Adrenal gland (tissue), 5 donors: ENCODE measurements at regions not wholly inside any gene's neighbourhood (a gene's known extent, or its start where the extent isn't known, plus 50 kb on each side); places are given as distances from the start of the nearest gene placed in this dataset.

Experiments used
- CTCF ChIP-seq, 6 experiments: fragments of 450-650 bp in 4 of 6; fragments of 200-600 bp in 2 of 6; sonication (generic) in 1 of 6; IDR thresholded peaks; 1 replicate in 5 of 6; 2 replicates in 1 of 6; pipeline versions ENCODE4 v1.5.1 to v1.8.0; 2016 to 2021; ENCODE audit warnings: antibody characterized with exemption in 6 of 6, mild to moderate bottlenecking in 2 of 6, moderate library complexity in 1 of 6
- POLR2A ChIP-seq, 2 donors: fragments of 450-650 bp; IDR thresholded peaks; one replicate each; pipeline ENCODE4 v1.6.1; 2017; ENCODE audit warnings: antibody characterized with exemption in 2 of 2, mild to moderate bottlenecking in 2 of 2, moderate library complexity in 1 of 2
- donor health status: DM: no; HTN: no; CAD: no.

- TF ChIP-seq CTCF (IDR thresholded peaks at IDR 0.05) (no peak), POLR2A (IDR thresholded peaks at IDR 0.05) (no peak)
Observed at GRCh38 chr2:48175656-48176055, 138.8 kb upstream of the FOXN2 start.
